ENCODE measurements at regions not wholly inside any gene's neighbourhood (a gene's known extent, or its start where the extent isn't known, plus 50 kb on each side); places are given as distances from the start of the nearest gene placed in this dataset.
"Not testable (repeated sequence)": the region's sequence is repeated elsewhere in the genome, so short reads cannot be mapped to it uniquely, and the experiment has no call there.

- TF ChIP-seq CTCF (IDR thresholded peaks at IDR 0.05 in 2 of 3, conservative IDR thresholded peaks at IDR 0.05 in 1 of 3; ENCODE audit: borderline replicate concordance in 1 of 3, insufficient read depth in 1 of 3, low read depth in 2 of 3, low read length in 2 of 3); ZBTB33 (IDR thresholded peaks at IDR 0.05; ENCODE audit: extremely low read depth, insufficient replicate concordance, low read length); EZH2phosphoT487 (IDR thresholded peaks at IDR 0.05; ENCODE audit: borderline replicate concordance): not testable (repeated sequence)
Observed at GRCh38 chr4:9076486-9076885, 93.7 kb upstream of the FAM90A26 start.

Data from HCT116 (cell line).